NB4 (cell line): ENCODE measurements at regions not wholly inside any gene's neighbourhood (a gene's known extent, or its start where the extent isn't known, plus 50 kb on each side); places are given as distances from the start of the nearest gene placed in this dataset.

Experiments used
- CTCF ChIP-seq: IDR thresholded peaks from one replicate; pipeline ENCODE4 v1.5.1; 2012; ENCODE audit warnings: low read depth, low read length
- MAX ChIP-seq: IDR thresholded peaks from 2 replicates; pipeline ENCODE4 v1.6.1; 2011; ENCODE audit warnings: low read depth, low read length
- POLR2A ChIP-seq: IDR thresholded peaks from 2 replicates; pipeline ENCODE4 v1.6.1; 2011; ENCODE audit warnings: mild to moderate bottlenecking; ENCODE audit not compliant: insufficient read length; ENCODE audit errors: extremely low read depth

GRCh38 chr10:110380293-110380692 lies 75.6 kb upstream of the SMNDC1 start:
- TF ChIP-seq CTCF (no peak), POLR2A (no peak), MAX (no peak)
